A204.1 (cell line): ENCODE measurements at regions not wholly inside any gene's neighbourhood (a gene's known extent, or its start where the extent isn't known, plus 50 kb on each side); places are given as distances from the start of the nearest gene placed in this dataset.
"Not testable (repeated sequence)": the region's sequence is repeated elsewhere in the genome, so short reads cannot be mapped to it uniquely, and the experiment has no call there.

Source experiments
- FAIRE-seq: peaks from 2 replicates; lab custom pipeline; 2012; peaks lifted over from hg19 to GRCh38; lab: Jason Lieb, UNC

DNA sequence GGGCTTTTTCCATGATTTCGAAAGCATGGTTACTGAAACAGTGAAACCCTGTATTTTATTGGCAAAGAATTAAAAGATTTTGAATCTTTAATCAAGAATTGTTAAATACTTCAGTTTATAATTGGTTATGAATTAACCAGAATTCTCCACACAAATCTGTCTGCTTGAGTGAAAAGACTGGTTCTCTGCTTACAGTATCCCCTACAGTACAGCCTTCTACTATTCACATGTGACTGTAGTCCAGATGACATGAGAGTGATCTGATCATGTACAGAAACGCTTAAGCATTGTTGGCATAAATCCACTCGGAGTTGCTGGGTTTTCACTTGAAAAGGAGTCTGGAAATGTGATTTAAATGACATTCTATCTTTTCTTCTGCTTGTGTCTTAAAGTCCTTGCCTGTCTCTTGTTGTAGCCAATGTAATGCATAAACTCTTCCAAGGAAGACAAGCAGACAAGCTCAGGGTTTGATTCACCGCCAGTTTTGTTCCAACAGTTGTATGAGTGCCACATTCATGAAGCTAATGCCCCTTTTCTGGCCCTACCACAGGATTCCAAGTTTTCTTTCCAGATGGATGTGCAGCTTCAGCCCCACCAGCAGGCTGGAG is 222.0 kb upstream of the LRIG3 start:
- no peak for FAIRE-seq

DNA sequence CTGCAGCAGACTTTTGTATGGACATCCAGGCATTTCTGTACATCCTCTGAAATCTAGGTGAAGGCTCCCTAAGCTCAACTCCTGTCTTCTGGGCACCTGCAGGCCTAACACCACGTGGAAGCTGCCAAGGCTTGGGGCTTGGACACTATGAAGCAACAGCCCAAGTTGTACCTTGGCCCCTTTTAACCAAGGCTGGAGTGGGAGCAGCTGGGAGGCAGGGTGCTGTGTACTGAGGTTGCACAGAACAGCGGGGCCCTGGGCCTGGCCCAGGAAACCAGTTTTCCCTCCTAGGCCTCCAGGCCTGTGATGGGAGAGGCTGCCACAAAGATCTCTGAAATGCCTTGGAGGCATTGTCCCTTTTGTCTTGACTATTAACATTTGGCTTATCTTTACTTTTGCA is 214.4 kb upstream of the LRIG3 start:
- no peak for FAIRE-seq

DNA sequence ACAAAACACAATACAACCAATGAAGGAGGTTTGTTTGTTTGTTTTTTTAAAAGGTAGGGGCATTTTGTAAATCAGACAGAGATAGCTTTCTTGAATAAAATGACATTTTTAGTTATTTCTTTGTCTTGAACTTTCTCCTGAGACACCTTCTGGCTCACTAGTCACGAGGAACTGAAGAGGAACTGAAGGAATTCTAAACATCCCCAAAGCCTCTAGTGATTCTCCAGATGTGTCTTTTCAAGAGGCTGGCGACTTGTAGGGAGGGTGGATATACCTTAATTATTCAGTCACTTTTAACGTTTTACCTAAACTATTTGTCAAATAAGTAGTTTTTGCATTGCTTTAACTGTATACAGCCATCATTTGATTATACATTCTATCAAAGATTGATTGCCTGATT is 211.2 kb upstream of the LRIG3 start:
- no peak for FAIRE-seq

DNA sequence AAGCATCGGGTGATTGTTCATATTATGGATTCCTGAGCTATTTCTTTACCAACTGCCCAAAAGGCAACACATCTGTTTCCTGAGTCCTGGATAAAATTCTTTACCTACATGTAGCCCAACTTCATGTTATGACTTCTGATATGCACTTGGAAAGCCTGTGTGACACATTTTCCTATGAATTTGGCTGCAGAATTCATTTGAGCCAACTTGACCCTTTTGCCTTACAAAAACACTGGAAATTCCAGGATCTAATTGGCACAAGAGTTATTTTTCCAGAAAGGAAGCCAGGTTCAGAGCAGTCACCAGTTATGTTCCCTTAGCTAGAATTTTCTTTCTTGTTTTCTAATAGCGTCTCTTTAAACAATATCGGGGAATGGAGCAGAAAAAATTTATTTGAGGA is 202.5 kb upstream of the LRIG3 start:
- no peak for FAIRE-seq

DNA sequence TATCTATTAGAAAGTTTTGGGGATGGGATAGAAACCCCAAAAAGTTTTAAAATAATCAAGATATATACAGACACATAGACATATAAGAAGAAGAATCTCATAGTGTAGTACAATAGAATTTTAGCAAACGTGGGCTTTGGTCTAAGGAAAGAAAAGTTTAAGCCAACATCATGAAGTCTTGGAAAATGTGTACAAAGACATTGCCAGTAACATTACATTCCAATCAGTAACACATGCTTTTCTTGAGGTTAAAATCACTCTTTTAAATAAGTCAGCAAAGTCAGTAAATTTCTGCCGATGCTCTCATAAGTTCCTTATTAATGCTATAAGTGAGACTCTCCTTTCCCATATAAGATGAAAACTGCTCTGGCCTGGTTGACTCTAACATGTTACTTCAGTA is 201.1 kb upstream of the LRIG3 start:
- FAIRE-seq: no peak

DNA sequence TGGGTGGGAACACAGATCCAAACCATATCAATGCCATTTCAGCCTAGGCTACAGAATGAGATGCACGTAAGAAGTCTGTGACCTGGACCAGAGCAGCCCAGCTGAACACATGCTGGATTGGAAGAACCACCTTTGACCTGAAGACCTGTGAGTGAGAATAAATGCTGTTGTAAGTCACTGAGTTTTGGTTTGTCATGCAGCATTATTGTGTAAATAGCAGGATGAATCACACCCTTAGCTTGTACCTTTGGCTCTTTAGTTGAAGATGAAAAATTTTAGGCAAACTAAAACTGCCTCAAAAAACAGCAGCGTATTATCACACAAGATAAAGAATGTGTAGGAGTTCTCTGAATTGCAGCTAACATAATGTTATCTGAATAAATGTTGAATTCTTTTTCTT is 199.4 kb upstream of the LRIG3 start:
- FAIRE-seq: no peak

DNA sequence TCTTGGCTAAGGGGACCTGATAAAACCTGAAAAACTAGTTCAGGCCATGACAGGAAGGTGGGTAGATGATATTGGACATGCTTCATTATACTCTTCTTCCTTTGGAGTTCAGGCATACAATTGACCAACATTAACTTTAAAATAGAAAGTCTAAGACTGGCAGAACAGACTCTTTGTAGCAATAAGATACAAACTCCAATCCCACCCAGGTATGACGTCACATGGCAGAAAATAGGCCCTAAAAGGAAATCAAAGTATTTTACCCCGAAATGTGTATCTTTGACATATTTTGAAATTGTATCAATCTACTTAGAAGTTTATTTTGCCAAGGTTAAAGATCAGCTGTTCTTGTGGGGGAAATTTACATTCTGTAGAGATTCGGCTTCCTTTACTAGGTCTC is 198.1 kb upstream of the LRIG3 start:
- FAIRE-seq: no peak

DNA sequence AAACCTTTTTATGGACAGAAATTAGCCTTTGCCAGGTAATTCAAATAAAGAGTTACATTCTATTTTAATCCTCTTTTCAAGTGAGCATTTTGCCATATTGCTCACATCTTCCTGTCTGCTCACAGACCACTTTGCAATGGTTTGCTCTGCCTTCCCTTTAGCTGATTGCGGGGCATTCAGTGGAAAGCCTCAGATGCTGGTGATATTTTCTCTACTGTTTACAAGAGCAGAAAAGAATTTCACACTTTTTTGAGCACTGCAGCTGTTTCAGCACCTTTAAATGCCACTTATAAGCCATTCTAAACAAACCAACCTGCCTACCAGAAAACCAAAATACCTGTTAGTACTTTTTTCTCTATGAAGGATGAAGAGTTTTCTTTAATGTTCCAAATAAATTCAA is 195.7 kb upstream of the LRIG3 start:
- FAIRE-seq: no peak

DNA sequence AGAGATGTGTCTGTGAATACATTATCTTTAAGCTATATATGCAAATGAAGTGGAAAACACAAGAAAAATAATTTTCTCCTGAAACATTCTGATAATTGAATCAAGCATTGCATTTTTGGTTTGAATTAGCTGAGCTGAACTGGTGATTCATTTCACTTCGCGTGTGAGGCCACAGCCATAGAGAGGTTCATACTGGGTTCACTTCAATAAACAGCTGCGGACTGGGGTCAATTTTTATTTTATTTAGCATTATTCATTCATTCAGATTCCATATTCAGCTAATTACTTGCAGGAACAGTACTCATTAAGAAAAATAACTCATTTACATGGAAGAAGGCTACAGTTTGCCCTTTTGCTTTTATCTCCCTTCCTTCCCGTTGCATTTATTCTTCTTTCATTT is 195.2 kb upstream of the LRIG3 start:
- FAIRE-seq: no peak

DNA sequence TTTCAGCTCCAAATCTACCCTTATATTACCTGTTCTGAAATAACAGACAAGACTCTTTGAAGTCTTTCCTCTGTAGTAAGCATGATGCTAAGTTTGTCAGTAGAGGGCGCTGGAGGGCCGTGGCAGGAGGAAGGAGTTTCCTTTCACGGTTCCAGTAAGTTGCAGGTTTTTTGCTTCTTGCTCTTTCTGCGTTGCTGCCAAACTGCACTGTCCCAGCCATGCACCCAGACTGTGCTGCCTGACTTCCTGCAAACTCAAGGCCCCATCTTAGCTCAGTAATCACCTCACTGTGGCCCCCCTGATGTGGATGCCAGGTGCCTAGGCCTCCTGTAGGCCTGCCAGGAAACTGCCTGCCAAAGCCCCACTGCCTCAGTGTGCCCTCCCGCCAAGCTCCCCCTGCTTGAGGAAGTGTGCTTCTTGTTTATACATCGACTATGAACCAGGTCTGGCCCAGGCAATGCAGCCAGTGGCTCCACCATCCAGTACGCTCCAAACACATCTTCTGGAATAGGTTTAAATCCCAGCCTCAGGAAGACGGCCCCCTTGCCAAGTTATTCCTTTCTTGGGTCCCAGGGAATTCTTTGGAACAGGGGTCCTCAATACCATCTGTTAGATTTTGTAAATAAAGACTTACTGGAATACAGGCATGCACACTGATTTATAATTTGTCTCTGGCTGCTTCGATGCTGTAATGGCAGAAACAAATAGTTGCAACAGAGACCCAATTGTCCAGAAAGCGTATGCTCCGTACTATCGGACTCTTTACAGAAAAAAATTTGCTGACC is 193.7 kb upstream of the LRIG3 start:
- FAIRE-seq: no peak

DNA sequence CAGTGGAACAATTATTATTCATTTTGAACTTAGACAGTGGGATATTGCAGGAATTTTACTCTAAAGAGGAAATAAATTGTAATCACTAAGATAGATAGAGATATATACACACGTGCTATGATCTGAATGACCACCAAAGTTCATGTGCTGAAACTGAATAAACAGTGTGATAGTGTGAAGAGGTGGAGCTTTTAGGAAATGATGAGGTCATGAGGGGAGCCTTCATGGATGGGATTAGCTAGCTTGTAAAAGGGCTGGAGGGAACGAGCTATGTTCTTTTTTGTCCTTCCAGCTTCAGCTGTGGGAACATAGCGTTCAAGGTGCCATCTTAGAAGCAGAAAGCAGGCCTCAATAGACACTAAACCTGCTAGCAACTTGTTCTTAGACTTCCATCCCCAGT is 191.5 kb upstream of the LRIG3 start:
- no peak for FAIRE-seq

DNA sequence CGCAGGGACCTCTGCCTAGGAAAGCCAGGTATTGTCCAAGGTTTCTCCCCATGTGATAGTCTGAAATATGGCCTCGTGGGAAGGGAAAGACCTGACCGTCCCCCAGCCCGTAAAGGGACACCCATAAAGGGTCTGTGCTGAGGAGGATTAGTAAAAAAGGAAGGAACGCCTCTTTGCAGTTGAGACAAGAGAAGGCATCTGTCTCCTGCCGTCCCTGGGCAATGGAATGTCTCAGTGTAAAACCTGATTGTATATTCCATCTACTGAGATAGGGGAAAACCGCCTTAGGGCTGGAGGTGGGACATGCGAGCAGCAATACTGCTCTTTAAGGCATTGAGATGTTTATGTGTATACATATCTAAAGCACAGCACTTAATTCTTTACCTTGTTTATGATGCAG is 188.2 kb upstream of the LRIG3 start:
- FAIRE-seq: not testable (repeated sequence)

DNA sequence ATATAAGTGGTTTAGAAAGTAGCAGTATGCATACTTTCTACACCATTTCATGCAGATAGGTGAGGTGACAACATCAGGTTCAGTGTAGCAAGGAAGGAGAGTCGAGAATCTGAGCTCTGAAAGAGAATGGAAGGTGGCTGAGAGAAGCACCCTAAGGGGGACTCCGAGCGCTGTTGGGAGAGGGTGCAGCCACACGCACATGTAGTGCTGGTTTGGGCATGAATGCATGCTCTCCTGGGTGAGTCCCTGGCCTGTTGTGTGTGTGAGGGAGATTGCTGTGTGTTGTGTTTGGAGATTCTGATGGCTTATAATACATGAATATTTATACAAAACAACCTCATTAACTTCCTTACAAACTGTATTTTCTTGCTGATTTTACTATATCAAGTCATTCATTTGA is 180.3 kb upstream of the LRIG3 start:
- FAIRE-seq: no peak

DNA sequence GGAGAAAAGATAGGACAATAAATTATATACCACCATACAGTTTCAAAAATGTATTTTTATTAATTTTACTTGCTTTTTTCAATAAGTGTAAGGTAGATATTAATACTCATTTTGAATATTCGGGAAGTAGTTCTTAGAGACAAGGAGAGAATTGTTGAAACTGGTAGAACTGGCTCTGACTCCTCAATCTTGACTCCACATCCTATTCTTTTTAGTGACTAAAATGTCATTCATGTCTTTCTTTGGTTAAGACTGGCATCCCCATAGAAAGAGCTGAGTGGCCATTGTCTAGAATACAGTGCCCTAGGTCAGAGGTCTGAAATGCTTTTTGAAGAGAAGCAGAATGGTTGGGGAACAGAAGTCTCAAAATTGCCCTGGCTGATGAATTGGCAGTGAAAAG is 177.6 kb upstream of the LRIG3 start:
- no peak for FAIRE-seq

DNA sequence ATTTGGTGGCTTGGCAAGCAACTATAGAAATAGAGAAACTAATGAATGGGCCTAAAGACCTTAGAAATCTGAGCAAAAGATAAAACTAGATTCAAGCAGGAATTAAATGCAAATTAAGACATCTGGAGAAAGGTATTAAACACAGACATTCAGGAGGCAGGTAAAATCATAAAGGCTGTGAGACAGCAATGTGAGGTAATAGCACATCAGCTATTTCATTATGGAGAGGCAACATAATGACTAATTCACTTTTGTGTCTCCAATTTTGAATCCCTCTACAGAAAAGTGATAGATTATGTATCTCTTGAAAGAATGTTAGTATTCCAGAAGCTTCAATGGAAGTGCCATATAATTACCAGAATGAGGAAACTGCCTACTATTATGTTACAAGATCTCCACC is 175.9 kb upstream of the LRIG3 start:
- no peak for FAIRE-seq

DNA sequence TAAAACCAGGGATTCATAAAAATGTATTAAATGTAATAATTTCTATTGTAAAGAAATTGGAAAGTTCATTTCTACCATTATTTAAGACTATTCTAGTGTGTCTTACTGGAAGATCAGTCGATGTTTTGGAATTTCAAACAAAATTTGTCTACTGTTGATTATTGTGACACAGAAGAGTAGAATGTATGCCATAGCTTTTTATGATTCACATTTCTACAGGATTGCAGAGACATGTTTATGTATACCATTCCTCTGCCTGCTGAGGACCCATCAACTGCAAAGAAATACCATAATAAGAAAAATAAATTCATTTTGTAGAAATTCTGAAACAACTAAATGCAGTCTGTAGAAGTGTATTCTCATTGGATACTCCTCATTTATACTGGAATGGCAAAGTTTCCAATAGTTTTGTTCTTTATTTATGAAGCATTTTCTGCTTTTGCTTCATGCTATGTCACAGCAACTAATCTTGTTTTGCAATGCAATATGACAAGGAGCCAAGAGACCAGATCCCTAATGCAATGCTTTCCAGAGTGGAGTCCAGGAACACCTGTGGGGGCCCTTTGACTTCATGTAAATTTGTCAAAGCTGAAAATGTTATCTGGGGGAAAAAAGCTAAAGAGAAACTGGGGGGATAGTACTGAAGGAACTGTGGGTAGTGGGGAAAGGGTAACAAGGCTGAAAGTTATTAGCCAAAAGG is 172.9 kb upstream of the LRIG3 start:
- FAIRE-seq: no peak

DNA sequence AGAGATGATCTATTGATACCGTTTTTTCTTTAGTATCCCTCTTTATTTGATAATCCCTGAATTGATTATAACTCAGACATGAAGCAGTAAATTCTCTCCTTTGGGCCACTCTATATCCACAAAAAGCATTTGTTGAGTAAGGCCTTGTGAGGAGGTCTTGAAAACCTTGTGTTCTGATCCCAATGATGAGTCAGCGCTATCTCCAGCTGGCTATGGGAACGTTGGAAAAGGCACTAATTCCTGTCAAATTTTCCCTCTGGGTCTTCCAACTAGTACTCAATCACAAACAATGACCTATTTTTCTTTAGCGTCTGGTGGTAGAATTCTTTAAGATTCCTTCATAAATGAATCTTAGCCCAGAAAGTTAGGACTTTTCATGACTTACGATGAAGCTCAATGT is 168.4 kb upstream of the LRIG3 start:
- no peak for FAIRE-seq

DNA sequence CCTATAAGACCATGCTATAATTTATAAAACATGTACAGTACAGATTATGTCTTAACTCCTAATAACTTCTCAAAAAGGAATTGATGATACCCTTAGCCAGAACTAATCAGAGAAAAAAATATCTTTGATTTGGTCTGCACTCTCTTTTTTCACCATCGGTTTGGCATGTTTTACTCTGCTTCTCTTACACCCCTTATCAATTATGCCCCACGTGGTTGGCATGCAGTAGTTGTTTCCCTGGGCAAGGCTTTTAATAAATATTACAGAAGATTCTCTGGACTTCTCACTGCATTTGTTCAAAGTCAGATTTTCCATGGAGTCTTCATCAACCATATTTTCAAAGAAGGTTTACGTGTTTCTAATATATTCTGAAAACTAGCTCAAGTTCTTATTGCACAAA is 167.4 kb upstream of the LRIG3 start:
- no peak for FAIRE-seq

DNA sequence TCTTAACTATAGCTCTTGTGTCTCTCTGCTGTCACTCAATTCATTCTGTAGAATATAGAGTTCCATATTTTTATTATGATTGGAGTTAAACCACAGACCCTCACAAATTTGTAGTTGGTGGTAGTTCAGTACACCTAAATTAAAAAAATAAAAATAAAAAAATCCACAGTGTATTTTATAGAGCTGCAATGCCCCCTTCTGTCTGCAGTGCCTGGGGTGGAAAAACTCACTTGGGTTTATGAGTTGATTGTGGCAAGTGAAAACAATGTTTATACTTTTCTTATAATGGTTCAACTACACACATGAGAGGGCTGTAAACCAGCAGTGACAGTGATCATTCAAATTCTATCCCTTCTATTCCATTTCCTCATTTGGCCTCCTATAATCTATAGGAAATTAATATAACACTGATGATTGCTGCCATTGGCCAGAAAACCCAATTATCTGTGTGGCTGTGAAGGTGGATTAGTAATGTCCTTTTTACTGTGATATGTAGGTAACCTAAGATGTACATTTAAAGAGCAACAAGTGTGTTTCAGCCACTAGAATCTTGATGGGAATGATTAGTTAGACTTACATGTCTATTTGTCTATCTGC is 166.9 kb upstream of the LRIG3 start:
- FAIRE-seq: no peak

DNA sequence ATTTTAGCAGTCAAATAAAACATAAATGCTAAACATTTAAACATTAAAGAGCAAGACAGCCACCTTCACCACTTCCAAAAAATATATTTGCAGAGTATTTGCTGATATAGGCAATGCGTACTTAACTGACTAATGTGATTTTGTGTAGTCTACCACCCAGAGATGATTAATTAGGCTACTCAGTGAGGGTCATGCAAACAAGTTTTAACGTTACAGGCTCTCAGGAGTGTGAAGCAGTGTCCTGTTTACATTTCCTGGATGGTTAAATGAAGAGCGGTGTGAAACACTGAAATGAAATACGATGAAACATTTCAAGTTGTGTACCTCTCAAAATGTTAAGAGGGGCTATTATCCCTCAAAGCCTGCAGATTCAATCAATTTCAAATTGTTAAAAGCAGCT is 165.8 kb upstream of the LRIG3 start:
- no peak for FAIRE-seq

DNA sequence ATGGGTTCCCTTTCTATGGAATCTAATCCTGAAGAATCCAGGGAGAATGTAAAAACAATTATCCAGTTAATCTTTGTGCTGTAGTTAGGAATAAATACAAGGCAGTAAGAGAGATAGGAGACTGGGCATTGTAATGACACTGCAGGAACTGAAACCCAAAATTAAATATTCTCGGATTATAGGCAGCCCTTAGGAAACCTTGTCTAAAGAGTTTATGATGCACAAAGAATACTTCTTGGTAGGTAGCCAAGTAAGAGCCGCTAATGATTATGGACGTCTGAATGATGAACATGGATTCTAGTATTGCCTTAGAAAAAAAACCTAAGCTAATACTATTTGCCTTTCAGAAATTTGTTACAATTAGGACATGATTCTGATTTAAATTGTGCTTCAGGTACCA is 165.4 kb upstream of the LRIG3 start:
- no peak for FAIRE-seq

DNA sequence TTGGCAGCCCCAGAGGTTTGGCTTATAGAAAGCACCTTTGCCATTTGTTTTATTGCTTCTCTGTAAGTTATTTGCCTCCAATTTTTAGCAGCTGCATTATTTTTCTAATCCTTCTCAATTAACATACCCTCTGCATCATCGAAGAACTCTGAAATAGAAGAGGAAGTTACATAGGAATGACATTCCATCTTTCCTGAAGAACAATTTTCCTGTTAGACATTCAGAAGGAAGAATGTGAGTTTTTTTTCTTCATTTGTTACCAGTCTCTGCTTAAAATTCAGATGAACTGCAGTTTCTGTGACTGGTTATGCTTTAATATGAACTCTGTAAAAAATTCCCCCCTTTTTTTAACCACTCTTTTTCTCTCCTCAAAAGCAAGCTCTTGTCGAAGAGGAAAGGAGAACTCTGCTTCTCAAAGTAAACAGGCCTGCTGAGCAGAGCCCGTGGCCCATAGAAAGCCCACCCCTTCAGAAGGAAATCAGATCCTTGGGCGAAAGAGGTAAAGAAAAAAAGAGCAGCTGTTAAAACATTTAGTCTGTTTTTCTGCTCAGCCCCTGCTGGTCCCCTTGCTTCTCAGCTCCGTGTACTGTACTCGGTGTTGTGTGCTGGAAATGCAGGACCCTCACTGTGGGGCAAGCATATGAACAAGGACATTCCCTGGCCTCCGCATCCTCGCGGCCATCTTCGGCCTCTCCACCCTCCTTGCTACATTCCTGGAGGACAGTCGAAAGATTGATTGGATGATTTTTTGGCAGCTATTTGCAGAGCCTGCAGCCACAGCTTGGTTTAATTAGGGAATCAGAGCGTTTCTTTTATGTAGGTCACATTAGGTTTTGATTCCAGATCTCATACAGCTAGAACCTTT is 164.4 kb upstream of the LRIG3 start:
- FAIRE-seq: no peak
